Fibroblast of mammary gland (primary cell): ENCODE measurements at regions not wholly inside any gene's neighbourhood (a gene's known extent, or its start where the extent isn't known, plus 50 kb on each side); places are given as distances from the start of the nearest gene placed in this dataset.

Experiments used
- DNase-seq: peaks from one replicate; pipeline ENCODE4 v3.0.0-alpha.2; 2010; ENCODE audit warnings: low read depth
- H3K4me3 ChIP-seq: 2 replicates; pipeline ENCODE4 v1.5.1; 2011; ENCODE audit warnings: low read depth, mild to moderate bottlenecking, low read length, moderate library complexity; ENCODE audit not compliant: control insufficient read depth
- TF ChIP-seq, protein P1 (sequence below): conservative IDR thresholded peaks from 2 replicates; pipeline ENCODE4 v1.5.1; 2011; ENCODE audit warnings: low read depth, low read length, inconsistent platforms; ENCODE audit not compliant: control insufficient read depth, insufficient read depth

DNA sequence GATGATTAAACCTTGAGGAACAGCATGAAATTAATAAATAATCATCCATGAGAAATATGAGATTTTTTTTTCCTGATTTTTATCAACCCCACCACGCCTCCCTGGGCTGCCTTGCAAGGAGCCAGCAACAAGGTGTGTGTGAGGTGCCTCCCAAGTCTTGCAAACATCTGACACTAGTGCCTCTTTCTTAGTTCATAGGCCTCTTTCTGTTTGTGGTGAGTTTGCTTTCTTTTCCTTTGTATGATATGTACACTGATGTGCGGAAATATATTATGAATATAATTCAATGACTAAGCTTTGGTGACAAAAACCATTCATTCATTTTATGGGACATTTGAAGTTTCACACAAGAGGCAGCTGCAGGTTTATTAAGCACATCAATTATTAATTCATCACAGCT is 63.2 kb upstream of the SYNDIG1 start:
- TF ChIP-seq, protein P1, sequence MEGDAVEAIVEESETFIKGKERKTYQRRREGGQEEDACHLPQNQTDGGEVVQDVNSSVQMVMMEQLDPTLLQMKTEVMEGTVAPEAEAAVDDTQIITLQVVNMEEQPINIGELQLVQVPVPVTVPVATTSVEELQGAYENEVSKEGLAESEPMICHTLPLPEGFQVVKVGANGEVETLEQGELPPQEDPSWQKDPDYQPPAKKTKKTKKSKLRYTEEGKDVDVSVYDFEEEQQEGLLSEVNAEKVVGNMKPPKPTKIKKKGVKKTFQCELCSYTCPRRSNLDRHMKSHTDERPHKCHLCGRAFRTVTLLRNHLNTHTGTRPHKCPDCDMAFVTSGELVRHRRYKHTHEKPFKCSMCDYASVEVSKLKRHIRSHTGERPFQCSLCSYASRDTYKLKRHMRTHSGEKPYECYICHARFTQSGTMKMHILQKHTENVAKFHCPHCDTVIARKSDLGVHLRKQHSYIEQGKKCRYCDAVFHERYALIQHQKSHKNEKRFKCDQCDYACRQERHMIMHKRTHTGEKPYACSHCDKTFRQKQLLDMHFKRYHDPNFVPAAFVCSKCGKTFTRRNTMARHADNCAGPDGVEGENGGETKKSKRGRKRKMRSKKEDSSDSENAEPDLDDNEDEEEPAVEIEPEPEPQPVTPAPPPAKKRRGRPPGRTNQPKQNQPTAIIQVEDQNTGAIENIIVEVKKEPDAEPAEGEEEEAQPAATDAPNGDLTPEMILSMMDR = no peak
- no peak overlapping the region for H3K4me3 ChIP-seq
- DNase-seq = no peak

DNA sequence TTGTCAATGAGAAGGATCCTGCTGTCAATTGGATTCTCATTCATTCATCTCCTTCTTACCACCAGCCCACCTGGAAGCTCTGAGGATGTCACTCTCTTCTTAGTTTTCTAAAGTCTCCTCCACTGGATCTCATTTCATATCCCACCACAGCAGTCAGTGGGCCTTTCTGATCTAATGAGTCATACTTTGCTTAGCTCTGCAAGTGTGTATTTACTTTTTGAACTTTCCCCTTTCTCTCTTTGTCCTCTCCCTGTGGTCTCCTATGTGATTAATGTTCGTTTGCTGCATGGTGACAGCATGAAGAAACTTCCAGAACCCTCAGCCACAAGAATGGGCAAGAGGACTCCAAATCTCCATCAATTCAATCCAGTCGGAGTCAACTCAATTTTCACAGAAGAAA is 63.6 kb upstream of the SYNDIG1 start:
- TF ChIP-seq, protein P1 = no peak
- no peak for DNase-seq
- H3K4me3 ChIP-seq = no peak overlapping the region

DNA sequence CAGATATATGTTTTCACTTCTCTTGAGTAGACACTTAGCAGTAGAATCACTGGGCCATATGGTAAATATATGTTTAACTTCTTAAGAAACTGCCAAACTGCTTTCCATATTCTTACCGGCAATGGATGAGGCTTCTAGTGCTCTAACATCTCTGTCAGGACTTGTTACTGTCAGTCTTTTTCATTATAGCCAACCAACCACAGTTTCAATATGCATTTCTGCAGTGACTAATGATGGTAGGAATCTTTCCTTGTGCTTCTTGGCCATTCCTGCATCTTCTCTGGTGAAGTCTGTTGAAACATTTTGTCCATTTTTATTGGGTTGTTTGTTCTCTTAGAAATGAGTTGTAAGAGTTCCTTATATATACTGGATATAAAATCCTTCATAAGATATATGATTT is 66.0 kb upstream of the SYNDIG1 start:
- H3K4me3 ChIP-seq = no peak overlapping the region
- TF ChIP-seq, protein P1 = no peak
- DNase-seq = no peak

DNA sequence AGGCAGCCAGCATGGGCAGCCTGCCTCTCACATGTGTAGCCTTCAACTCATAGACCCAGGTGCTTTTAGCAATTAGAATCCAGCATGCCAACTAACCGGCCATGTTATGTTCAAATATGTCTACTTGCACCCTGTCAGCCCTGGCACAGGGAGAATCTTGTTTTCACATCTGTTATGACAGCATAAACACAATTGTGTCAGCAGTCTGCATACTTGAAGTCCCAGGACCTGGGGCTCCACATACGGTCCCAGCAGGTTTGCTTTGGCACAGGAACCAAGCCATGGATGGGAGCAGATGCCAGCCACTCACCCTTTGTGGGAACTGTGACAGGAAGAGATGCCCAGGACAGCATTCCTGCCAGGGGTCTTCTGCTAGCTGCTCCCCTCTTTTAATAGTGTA is 67.2 kb upstream of the SYNDIG1 start:
- DNase-seq = no peak
- H3K4me3 ChIP-seq = no peak overlapping the region
- TF ChIP-seq, protein P1 = no peak

DNA sequence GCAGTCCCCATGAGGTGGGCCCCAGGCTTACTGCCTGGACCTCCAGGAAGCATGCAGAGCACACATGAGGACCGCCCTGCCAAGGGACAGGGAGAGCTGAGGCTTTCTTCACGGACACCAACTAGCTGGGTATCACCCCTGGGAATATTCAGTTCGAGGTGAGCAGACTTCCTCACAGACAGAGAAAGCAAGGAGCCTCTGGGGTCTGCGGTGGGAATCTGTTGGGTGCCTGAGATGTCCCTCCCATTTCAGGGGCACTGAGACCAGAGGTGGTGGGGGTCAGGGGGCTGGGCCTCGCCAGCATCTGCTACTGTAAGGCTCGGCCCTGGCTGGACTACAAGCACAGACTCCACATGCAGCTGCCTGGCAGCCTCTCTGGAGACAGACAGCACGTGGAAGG is 74.3 kb upstream of the SYNDIG1 start:
- TF ChIP-seq, protein P1 = no peak
- DNase-seq = no peak
- no peak overlapping the region for H3K4me3 ChIP-seq

DNA sequence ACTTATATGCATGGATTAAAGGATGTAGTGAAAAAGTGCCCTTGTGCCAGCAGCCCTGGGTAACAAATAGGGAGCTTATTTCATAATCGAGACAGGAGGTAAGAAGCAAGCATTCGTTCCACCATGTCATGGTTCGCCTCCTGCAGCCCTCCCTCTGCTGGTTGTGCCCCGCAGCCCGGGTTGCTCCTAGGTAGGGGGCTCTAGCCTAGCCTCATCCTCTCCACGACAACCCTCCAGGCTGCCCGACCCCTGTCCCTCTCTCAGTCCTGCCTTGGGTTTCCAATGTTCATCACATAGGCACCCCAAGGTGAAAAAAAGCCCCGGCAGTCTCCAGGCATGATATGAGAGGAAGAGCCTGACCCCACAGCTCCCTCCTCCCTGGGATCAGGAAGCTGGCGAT is 75.5 kb upstream of the SYNDIG1 start:
- TF ChIP-seq, protein P1 = no peak
- no peak overlapping the region for H3K4me3 ChIP-seq
- DNase-seq = no peak

DNA sequence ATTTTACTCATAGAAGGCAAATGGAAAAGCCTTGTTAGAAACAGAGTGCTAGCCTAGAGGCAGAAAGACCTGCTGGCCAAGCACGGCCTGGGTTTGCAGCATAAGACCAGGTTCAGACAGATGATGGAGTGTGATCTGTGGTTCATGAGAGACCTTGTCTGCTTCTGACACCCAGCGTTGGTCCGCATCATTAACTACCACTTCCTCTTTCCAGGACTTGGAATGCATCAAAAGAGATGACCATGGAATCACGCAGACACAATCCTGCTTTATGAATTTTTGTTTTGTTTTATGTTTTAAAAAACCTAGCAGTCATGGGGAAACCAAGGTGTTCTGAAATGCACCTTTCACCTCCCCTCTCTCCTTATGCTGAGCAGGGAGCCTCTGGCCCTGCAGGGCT is 76.8 kb upstream of the SYNDIG1 start:
- no peak overlapping the region for H3K4me3 ChIP-seq
- TF ChIP-seq, protein P1 = no peak

More for the DNA sequence above, 76.8 kb upstream of the SYNDIG1 start:
- DNase-seq = no peak
